DMS153 treated with DMSO at 0.1 percent for 48 hours (cell line): ENCODE measurements at regions not wholly inside any gene's neighbourhood (a gene's known extent, or its start where the extent isn't known, plus 50 kb on each side); places are given as distances from the start of the nearest gene placed in this dataset.
"Not testable (repeated sequence)": the region's sequence is repeated elsewhere in the genome, so short reads cannot be mapped to it uniquely, and the experiment has no call there.

Source experiments
- DNase-seq: peaks from one replicate; lab custom pipeline; 2025; ENCODE audit not compliant: unreplicated experiment; lab: John Stamatoyannopoulos, UW

GRCh38 chr1:176396604-176397395 lies 66.2 kb upstream of the PAPPA2 start:
- DNase-seq = not testable (repeated sequence)

GRCh38 chr1:176391621-176392020 lies 71.4 kb upstream of the PAPPA2 start:
- no peak for DNase-seq

- no peak for DNase-seq
These were observed 78.1 kb upstream of the PAPPA2 start for GRCh38 chr1:176384841-176385240.

- DNase-seq = no peak
These were observed 80.8 kb upstream of the PAPPA2 start for GRCh38 chr1:176382163-176382562.

GRCh38 chr1:176379626-176380339 lies 83.2 kb upstream of the PAPPA2 start:
- DNase-seq = no peak

- peak; percentile 63 for DNase-seq
These were observed 87.9 kb upstream of the PAPPA2 start for GRCh38 chr1:176374967-176375569.

- DNase-seq = no peak
These were observed 98.6 kb upstream of the PAPPA2 start for GRCh38 chr1:176364236-176364905.

GRCh38 chr1:176349135-176349715 lies 113.8 kb upstream of the PAPPA2 start:
- DNase-seq = not testable (repeated sequence)

GRCh38 chr1:176341656-176342055 lies 121.3 kb upstream of the PAPPA2 start:
- no peak for DNase-seq

GRCh38 chr1:176338877-176339276 lies 124.1 kb upstream of the PAPPA2 start:
- no peak for DNase-seq

GRCh38 chr1:176330782-176331181 lies 123.7 kb upstream of the COP1 start:
- DNase-seq = no peak

- no peak for DNase-seq
These were observed 118.6 kb upstream of the COP1 start for GRCh38 chr1:176325664-176326063.

GRCh38 chr1:176323472-176323871 lies 116.4 kb upstream of the COP1 start:
- DNase-seq = no peak

GRCh38 chr1:176315519-176316220 lies 108.6 kb upstream of the COP1 start:
- DNase-seq = no peak

- not testable (repeated sequence) for DNase-seq
These were observed 89.5 kb upstream of the COP1 start for GRCh38 chr1:176296602-176297001.

- no peak for DNase-seq
These were observed 78.9 kb upstream of the COP1 start for GRCh38 chr1:176285996-176286395.

- no peak for DNase-seq
These were observed 64.5 kb upstream of the COP1 start for GRCh38 chr1:176271572-176271971.
